Activated T-helper 17 cell treated with anti-CD3 and anti-CD28 coated beads, Interleukin-2, amount 50 U/mL, for 72 hours (primary cell): ENCODE measurements at regions not wholly inside any gene's neighbourhood (a gene's known extent, or its start where the extent isn't known, plus 50 kb on each side); places are given as distances from the start of the nearest gene placed in this dataset.
A peak's percentile ranks its signal among the peaks of the same experiment; 100 is the strongest.

Experiments used
- ATAC-seq: fragments of 150-1000 bp; cut with Tn5 transposase; replicated peaks from 2 replicates; pipeline ENCODE4 v1.10.0; 2021; ENCODE audit warnings: mild to moderate bottlenecking, moderate library complexity
- H3K27ac Mint-ChIP-seq: one replicate; pipeline ENCODE4 v1.8.0; 2022; ENCODE audit warnings: mixed read lengths
- H3K27me3 Mint-ChIP-seq: one replicate; pipeline ENCODE4 v1.8.0; 2022; ENCODE audit warnings: mixed read lengths
- H3K36me3 Mint-ChIP-seq: one replicate; pipeline ENCODE4 v1.8.0; 2022; ENCODE audit warnings: low read depth, mild to moderate bottlenecking, mixed read lengths
- H3K4me1 Mint-ChIP-seq: one replicate; pipeline ENCODE4 v1.8.0; 2022; ENCODE audit warnings: mixed read lengths
- H3K4me3 Mint-ChIP-seq: one replicate; pipeline ENCODE4 v1.8.0; 2022; ENCODE audit warnings: mild to moderate bottlenecking, mixed read lengths
- H3K9me3 Mint-ChIP-seq: one replicate; pipeline ENCODE4 v1.8.0; 2022; ENCODE audit warnings: mixed read lengths

- no peaks in the 10 kb centered on the region for H3K27me3 Mint-ChIP-seq
- H3K36me3 Mint-ChIP-seq = no peaks in the 10 kb centered on the region
These were observed 275.6 kb upstream of the CXCR4 start for GRCh38 chr2:136393514-136393913.

GRCh38 chr2:136392897-136393505 lies 275.1 kb upstream of the CXCR4 start:
- no peaks in the 10 kb centered on the region for H3K27me3 Mint-ChIP-seq
- no peak overlapping the region for H3K27ac Mint-ChIP-seq
- no peak overlapping the region for H3K4me3 Mint-ChIP-seq
- ATAC-seq = no peak
- H3K9me3 Mint-ChIP-seq = no peaks in the 10 kb centered on the region
- no peaks in the 10 kb centered on the region for H3K36me3 Mint-ChIP-seq
- peaks cover 8% of the 10 kb centered on the region for H3K4me1 Mint-ChIP-seq

More at GRCh38 chr2:136393514-136393913, 275.6 kb upstream of the CXCR4 start:
- no peaks in the 10 kb centered on the region for H3K9me3 Mint-ChIP-seq
- peaks cover 8% of the 10 kb centered on the region for H3K4me1 Mint-ChIP-seq
- H3K4me3 Mint-ChIP-seq = no peak overlapping the region
- H3K27ac Mint-ChIP-seq = no peak overlapping the region
- ATAC-seq = no peak

- H3K4me3 Mint-ChIP-seq = no peak overlapping the region
- no peaks in the 10 kb centered on the region for H3K9me3 Mint-ChIP-seq
- no peaks in the 10 kb centered on the region for H3K27me3 Mint-ChIP-seq
- H3K36me3 Mint-ChIP-seq = no peaks in the 10 kb centered on the region
- no peak for ATAC-seq
- peaks cover 8% of the 10 kb centered on the region for H3K4me1 Mint-ChIP-seq
- H3K27ac Mint-ChIP-seq = no peak overlapping the region
These were observed 271.9 kb upstream of the CXCR4 start for GRCh38 chr2:136389809-136390208.

GRCh38 chr2:136386046-136386445 lies 268.1 kb upstream of the CXCR4 start:
- Mint-ChIP-seq H3K4me1 (peaks cover 36% of the 10 kb centered on the region), H3K27ac (no peak overlapping the region), H3K9me3 (no peaks in the 10 kb centered on the region), H3K4me3 (no peak overlapping the region), H3K27me3 (no peaks in the 10 kb centered on the region), H3K36me3 (peaks cover 6% of the 10 kb centered on the region)
- no peak for ATAC-seq

- H3K4me1 Mint-ChIP-seq = peaks cover 31% of the 10 kb centered on the region
- no peaks in the 10 kb centered on the region for H3K27me3 Mint-ChIP-seq
- peak overlapping the region; percentile 99 for H3K27ac Mint-ChIP-seq
- peak overlapping the region; percentile 82 for H3K4me3 Mint-ChIP-seq
- ATAC-seq = peak; percentile 14
- no peaks in the 10 kb centered on the region for H3K9me3 Mint-ChIP-seq
- peaks cover 6% of the 10 kb centered on the region for H3K36me3 Mint-ChIP-seq
These were observed 266.8 kb upstream of the CXCR4 start for GRCh38 chr2:136384531-136385303.

GRCh38 chr2:136383167-136383566 lies 265.2 kb upstream of the CXCR4 start:
- H3K27me3 Mint-ChIP-seq = no peaks in the 10 kb centered on the region
- no peak for ATAC-seq
- H3K36me3 Mint-ChIP-seq = peaks cover 6% of the 10 kb centered on the region
- peak overlapping the region; percentile 99 for H3K27ac Mint-ChIP-seq
- H3K4me1 Mint-ChIP-seq = peaks cover 35% of the 10 kb centered on the region
- H3K4me3 Mint-ChIP-seq = peak overlapping the region; percentile 82
- H3K9me3 Mint-ChIP-seq = no peaks in the 10 kb centered on the region

- H3K27me3 Mint-ChIP-seq = no peaks in the 10 kb centered on the region
- peak overlapping the region; percentile 99 for H3K27ac Mint-ChIP-seq
- H3K9me3 Mint-ChIP-seq = no peaks in the 10 kb centered on the region
- H3K36me3 Mint-ChIP-seq = peaks cover 6% of the 10 kb centered on the region
- ATAC-seq = peak; percentile 87
- peaks cover 37% of the 10 kb centered on the region for H3K4me1 Mint-ChIP-seq
- peak overlapping the region; percentile 82 for H3K4me3 Mint-ChIP-seq
These were observed 264.0 kb upstream of the CXCR4 start for GRCh38 chr2:136381722-136382633.

GRCh38 chr2:136381245-136381644 lies 263.3 kb upstream of the CXCR4 start:
- Mint-ChIP-seq H3K27ac (peak overlapping the region; percentile 99), H3K4me3 (peak overlapping the region; percentile 82), H3K9me3 (no peaks in the 10 kb centered on the region), H3K4me1 (peaks cover 44% of the 10 kb centered on the region), H3K36me3 (peaks cover 6% of the 10 kb centered on the region), H3K27me3 (no peaks in the 10 kb centered on the region)
- ATAC-seq = no peak

GRCh38 chr2:136378712-136379595 lies 261.0 kb upstream of the CXCR4 start:
- no peaks in the 10 kb centered on the region for H3K27me3 Mint-ChIP-seq
- peaks cover 14% of the 10 kb centered on the region for H3K36me3 Mint-ChIP-seq
- H3K4me1 Mint-ChIP-seq = peaks cover 59% of the 10 kb centered on the region
- peak overlapping the region; percentile 20 for H3K4me3 Mint-ChIP-seq
- ATAC-seq = no peak
- H3K27ac Mint-ChIP-seq = peak overlapping the region; percentile 98
- H3K9me3 Mint-ChIP-seq = no peaks in the 10 kb centered on the region

GRCh38 chr2:136377423-136378382 lies 259.8 kb upstream of the CXCR4 start:
- peak overlapping the region; percentile 98 for H3K27ac Mint-ChIP-seq
- H3K27me3 Mint-ChIP-seq = no peaks in the 10 kb centered on the region
- peaks cover 14% of the 10 kb centered on the region for H3K36me3 Mint-ChIP-seq
- peak overlapping the region; percentile 75 for H3K4me3 Mint-ChIP-seq
- H3K4me1 Mint-ChIP-seq = peaks cover 47% of the 10 kb centered on the region
- H3K9me3 Mint-ChIP-seq = no peaks in the 10 kb centered on the region
- no peak for ATAC-seq

GRCh38 chr2:136376798-136377211 lies 258.9 kb upstream of the CXCR4 start:
- Mint-ChIP-seq H3K27me3 (no peaks in the 10 kb centered on the region), H3K4me3 (peak overlapping the region; percentile 75), H3K9me3 (no peaks in the 10 kb centered on the region), H3K4me1 (peaks cover 41% of the 10 kb centered on the region), H3K36me3 (peaks cover 7% of the 10 kb centered on the region), H3K27ac (peak overlapping the region; percentile 98)
- no peak for ATAC-seq

- peak; percentile 15 for ATAC-seq
- H3K27me3 Mint-ChIP-seq = no peaks in the 10 kb centered on the region
- H3K9me3 Mint-ChIP-seq = no peaks in the 10 kb centered on the region
- peaks cover 7% of the 10 kb centered on the region for H3K36me3 Mint-ChIP-seq
- H3K4me1 Mint-ChIP-seq = peaks cover 35% of the 10 kb centered on the region
- H3K27ac Mint-ChIP-seq = peak overlapping the region; percentile 98
- H3K4me3 Mint-ChIP-seq = peak overlapping the region; percentile 75
These were observed 258.3 kb upstream of the CXCR4 start for GRCh38 chr2:136376211-136376610.
